ENCODE measurements at regions not wholly inside any gene's neighbourhood (a gene's known extent, or its start where the extent isn't known, plus 50 kb on each side); places are given as distances from the start of the nearest gene placed in this dataset.

DNA sequence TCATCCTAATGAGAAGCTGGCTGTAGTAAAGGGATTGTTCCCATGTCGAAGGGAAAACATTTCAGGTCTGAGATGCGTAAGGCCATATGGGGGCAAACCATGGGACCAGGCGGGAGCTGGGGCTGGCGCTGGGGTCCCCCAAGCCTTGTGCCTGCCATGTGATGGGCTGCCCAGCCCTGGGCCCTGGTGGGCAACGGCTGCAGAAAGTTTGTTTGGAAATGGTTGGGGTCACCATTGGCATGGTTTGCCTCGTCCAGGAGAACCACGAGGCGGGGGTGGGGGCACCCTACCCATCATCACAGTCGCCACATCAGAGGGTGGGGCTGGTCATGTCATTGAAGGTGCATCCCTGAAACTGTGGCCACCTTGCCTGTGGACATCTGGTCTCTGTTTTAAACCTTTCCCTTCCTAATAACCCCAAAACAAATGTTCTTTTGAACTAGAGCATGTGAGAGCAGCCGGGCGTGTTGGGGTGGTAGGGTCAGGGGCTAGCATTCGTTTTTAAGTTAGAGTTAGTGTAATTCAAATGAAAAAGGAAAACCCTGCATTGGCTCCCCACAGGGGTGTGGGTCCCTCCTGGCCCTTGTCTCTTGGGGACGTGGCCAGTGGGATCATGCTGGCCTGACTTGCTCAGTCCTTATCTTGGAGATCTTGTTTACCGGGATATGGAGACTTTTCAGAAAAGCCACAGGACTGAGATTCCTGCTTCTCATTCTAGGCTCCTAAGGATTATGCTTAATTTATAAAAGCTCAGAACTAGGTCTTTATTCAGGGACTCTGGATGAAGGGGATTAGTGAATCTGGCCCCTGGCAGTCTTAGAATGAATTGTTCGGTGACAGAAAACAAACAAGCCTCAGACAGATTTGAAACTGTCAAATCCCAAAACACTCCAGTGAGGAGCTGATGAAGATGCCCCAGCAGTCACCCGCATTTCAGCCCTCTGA, 98.5 kb downstream of the CTTN start:
- ChIA-PET CTCF (no interaction called here), RAD21 (ENCODE audit: low non-redundant PET in 1 of 2, low total read pairs in 2 of 2, uncharacterized antibody in 2 of 2, unreplicated experiment in 2 of 2) (no interaction called here), POLR2A (no interaction called here)
- Histone ChIP-seq H3K4me3 (replicated peaks in 1 of 2; ENCODE audit: low read depth in 1 of 2, low read length in 2 of 2) (no peak overlapping the region), H3K9ac (ENCODE audit: low read length) (no peak overlapping the region), H2AFZ (ENCODE audit: low read depth, low read length, poor library complexity, severe bottlenecking) (no peak overlapping the region), H3K79me2 (ENCODE audit: insufficient read depth, low read length) (no peaks in the 10 kb centered on the region), H3K36me3 (ENCODE audit: control insufficient read depth in 1 of 2, insufficient read depth in 2 of 2, low read length in 2 of 2) (no peaks in the 10 kb centered on the region), H3K27ac (ENCODE audit: low read depth, low read length) (no peak overlapping the region), H3K4me2 (ENCODE audit: low read length) (no peak overlapping the region), H3K9me3 (ENCODE audit: control insufficient read depth in 1 of 2, insufficient read depth in 1 of 2, low read depth in 1 of 2, low read length in 2 of 2) (no peaks in the 10 kb centered on the region), H4K20me1 (ENCODE audit: insufficient read depth) (no peaks in the 10 kb centered on the region), H3K4me1 (ENCODE audit: control insufficient read depth in 1 of 2, insufficient read depth in 2 of 2, low read length in 2 of 2) (no peaks in the 10 kb centered on the region), H3K27me3 (ENCODE audit: insufficient read depth, low read length) (no peaks in the 10 kb centered on the region), H3K9me2 (ENCODE audit: insufficient read depth) (no peaks in the 10 kb centered on the region)
- BruUV-seq (replicated peaks), result no TSS peak
- ATAC-seq (no peak), DNase-seq (ENCODE audit: low read depth, low spot score) (no peak)
- TF ChIP-seq POLR2A (IDR thresholded peaks at IDR 0.05; ENCODE audit: borderline replicate concordance, extremely low read depth, insufficient read depth, insufficient read length) (no peak), EGR1 (IDR thresholded peaks at IDR 0.05; ENCODE audit: low read depth) (no peak), EZH2 (IDR thresholded peaks at IDR 0.05) (no peak), ZFX (IDR thresholded peaks at IDR 0.05) (no peak)
- intact Hi-C loops (cut with micrococcal nuclease), result no loop called here

DNA sequence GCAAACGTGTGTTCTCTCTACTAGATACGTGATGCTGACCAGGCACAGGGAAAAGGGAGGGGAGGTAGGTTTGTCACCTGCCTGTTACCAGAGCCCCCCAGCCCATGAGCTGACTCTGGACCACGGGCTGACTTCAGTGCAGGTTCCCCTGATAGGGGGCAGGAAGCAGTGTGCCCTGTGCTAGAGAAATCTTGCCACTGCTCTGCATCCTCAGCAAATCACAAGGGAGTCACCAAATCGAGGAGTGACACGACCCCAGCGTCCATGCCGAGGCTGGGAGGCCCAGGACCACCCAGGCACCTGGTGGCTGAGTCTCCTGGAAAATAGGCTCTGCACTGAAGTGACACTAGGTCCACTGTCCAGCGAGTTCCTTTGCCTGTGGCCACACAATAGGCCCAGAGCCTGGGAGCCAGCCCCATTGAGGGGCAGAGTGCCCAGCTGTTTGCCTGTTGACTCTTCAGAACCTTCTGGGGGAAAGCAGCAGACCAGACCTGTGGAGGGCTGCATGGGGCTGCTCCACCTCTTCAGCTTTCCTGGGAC, 99.3 kb downstream of the CTTN start:
- BruUV-seq (replicated peaks), result no TSS peak
- no peaks in the 10 kb centered on the region for H3K36me3 ChIP-seq (ENCODE audit: control insufficient read depth in 1 of 2, insufficient read depth in 2 of 2, low read length in 2 of 2)
- POLR2A ChIA-PET, result no interaction called here
- RAD21 ChIA-PET (ENCODE audit: low non-redundant PET in 1 of 2, low total read pairs in 2 of 2, uncharacterized antibody in 2 of 2, unreplicated experiment in 2 of 2), result no interaction called here
- no peak overlapping the region for H3K4me3 ChIP-seq (replicated peaks in 1 of 2; ENCODE audit: low read depth in 1 of 2, low read length in 2 of 2)
- intact Hi-C loops (cut with micrococcal nuclease), result no loop called here
- TF ChIP-seq EGR1 (IDR thresholded peaks at IDR 0.05; ENCODE audit: low read depth) (no peak), ZFX (IDR thresholded peaks at IDR 0.05) (no peak), CBX3 (IDR thresholded peaks at IDR 0.05; ENCODE audit: low read depth) (no peak), MAX (IDR thresholded peaks at IDR 0.05) (no peak), EZH2phosphoT487 (IDR thresholded peaks at IDR 0.05; ENCODE audit: borderline replicate concordance) (no peak), FOSL1 (IDR thresholded peaks at IDR 0.05; ENCODE audit: low read depth) (no peak), ELF1 (IDR thresholded peaks at IDR 0.05; ENCODE audit: borderline replicate concordance, low read depth) (no peak), YY1 (IDR thresholded peaks at IDR 0.05; ENCODE audit: extremely low read depth, insufficient replicate concordance, low read depth, low read length) (no peak), CEBPB (IDR thresholded peaks at IDR 0.05; ENCODE audit: low read depth) (no peak), ATF3 (IDR thresholded peaks at IDR 0.05) (no peak), EZH2 (IDR thresholded peaks at IDR 0.05) (no peak), JUND (IDR thresholded peaks at IDR 0.05) (no peak)
- H3K9me2 ChIP-seq (ENCODE audit: insufficient read depth), result no peaks in the 10 kb centered on the region
- no peak overlapping the region for H3K27ac ChIP-seq (ENCODE audit: low read depth, low read length)
- DNase-seq (ENCODE audit: low read depth, low spot score) (no peak), ATAC-seq (no peak)
- H4K20me1 ChIP-seq (ENCODE audit: insufficient read depth), result no peaks in the 10 kb centered on the region
- no peak overlapping the region for H3K4me2 ChIP-seq (ENCODE audit: low read length)
- no peak overlapping the region for H2AFZ ChIP-seq (ENCODE audit: low read depth, low read length, poor library complexity, severe bottlenecking)
- H3K9ac ChIP-seq (ENCODE audit: low read length), result no peak overlapping the region
- no peaks in the 10 kb centered on the region for H3K9me3 ChIP-seq (ENCODE audit: control insufficient read depth in 1 of 2, insufficient read depth in 1 of 2, low read depth in 1 of 2, low read length in 2 of 2)
- H3K79me2 ChIP-seq (ENCODE audit: insufficient read depth, low read length), result no peaks in the 10 kb centered on the region
- no peaks in the 10 kb centered on the region for H3K4me1 ChIP-seq (ENCODE audit: control insufficient read depth in 1 of 2, insufficient read depth in 2 of 2, low read length in 2 of 2)
- CTCF ChIA-PET, result no interaction called here
- H3K27me3 ChIP-seq (ENCODE audit: insufficient read depth, low read length), result no peaks in the 10 kb centered on the region
